NCI-H1694 treated with DMSO at 0.1 percent for 48 hours (cell line): ENCODE measurements at regions not wholly inside any gene's neighbourhood (a gene's known extent, or its start where the extent isn't known, plus 50 kb on each side); places are given as distances from the start of the nearest gene placed in this dataset.

Experiments
- DNase-seq: peaks from one replicate; lab custom pipeline; 2025; lab: John Stamatoyannopoulos, UW

DNA sequence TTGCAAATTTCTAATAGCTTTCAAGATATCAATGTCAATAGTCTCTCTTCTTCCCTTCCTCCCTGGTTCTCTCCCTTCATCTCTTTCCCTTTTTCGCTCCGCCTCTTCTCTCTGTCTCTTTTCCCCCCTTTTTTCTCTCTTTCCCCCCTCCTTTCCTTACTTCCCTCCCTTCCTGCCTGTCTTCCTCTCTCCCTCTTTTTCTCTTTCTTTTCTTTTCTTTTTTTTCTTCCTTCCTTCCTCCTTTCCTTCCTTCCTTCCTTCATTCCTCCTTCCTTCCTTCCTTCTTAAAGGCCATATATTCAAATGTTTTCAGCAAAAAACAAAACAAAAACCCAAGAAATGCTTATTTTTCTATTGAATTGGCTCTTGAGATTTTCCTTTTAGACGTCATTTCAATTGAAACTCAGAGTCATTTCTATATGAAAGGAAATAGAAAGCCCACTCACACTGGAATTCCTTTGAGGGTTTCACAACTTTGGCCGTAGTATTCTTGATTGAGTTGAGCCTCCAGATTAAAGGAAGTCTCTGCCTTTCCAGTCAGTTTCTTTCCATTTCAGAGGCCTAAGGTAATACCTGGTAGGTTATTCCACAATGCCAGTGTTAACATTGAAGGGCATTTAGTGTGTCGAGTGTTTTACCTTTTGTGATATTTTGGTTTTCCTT, 551.5 kb downstream of the LMO4 start:
- no peak for DNase-seq

DNA sequence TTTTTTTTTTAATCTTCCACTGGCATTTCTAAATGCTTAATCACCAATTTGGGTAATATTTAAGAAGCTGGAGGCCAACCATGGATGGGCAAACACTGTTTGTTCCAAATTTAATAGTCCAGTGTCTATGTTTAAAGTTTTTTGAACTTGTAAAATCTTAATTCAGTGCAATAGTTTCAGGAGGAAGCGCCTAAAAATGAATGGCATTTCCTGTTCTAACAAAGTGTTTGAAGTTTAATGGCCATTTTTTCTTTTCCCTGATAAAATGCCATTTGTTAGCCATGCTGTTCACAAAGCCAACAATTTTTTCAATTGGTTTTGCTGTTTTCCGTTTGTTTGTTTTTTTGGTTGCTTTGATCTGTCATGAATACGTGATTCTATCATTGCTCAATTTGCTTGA, 552.1 kb downstream of the LMO4 start:
- DNase-seq, result no peak

DNA sequence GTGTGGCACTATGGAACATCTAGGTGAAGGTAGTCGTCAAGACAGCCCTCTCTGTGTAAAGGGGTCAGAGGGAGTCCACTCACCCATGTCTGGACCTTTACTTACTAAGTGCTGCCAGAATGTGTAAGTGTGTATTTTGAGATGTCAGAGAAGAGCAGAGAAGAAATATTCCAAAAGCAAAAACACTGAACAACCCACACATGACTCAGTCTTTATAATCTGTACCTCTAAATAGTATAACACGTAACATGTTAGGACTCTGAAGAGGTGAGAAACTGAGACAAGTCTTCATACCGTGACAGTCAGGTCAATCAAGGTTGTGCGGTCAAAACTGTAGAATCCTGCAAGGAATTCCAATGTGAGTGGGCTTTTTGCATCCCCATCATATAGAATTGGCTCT, 555.2 kb downstream of the LMO4 start:
- DNase-seq, result no peak

- no peak for DNase-seq
Measured at GRCh38 chr1:87884581-87884980, 555.9 kb downstream of the LMO4 start.

DNA sequence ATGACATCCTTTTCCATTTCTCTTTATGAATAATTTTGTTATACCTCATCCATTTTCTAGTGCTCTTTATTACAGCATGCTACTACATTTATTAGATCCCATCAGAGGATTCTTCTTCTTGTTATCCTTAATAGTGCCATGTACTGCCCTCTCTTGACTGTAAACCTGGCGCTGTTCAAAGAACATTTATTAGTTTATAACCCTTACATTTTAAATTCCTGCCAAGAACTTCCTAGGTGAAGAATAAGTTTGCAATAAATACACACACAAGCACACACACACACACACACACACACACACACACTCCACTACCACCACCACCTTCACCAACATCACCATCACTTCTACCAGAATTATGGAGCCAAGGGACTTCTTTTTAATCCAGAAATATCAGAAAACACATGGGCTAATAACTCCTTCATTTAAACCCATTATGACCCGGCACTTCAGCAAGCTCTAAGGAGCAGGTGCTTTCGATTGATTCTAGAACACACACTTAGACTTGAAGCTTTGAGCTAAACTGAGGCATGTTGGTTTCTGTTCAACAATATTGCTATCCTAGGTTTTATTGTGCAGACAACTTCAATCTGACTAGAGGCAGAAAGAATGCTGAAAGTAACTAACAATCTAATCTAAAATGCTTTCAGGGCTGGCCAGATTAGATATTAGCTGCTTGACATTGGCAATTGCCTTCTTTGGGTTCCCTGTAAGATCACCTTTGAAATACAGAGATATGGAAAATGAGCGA, 556.8 kb downstream of the LMO4 start:
- DNase-seq, result no peak

- DNase-seq, result no peak
Measured at GRCh38 chr1:87887100-87887499, 558.4 kb downstream of the LMO4 start.

- DNase-seq, result no peak
Measured at GRCh38 chr1:87888446-87888845, 559.8 kb downstream of the LMO4 start.

GRCh38 chr1:87894062-87894461, 565.4 kb downstream of the LMO4 start:
- no peak for DNase-seq

DNA sequence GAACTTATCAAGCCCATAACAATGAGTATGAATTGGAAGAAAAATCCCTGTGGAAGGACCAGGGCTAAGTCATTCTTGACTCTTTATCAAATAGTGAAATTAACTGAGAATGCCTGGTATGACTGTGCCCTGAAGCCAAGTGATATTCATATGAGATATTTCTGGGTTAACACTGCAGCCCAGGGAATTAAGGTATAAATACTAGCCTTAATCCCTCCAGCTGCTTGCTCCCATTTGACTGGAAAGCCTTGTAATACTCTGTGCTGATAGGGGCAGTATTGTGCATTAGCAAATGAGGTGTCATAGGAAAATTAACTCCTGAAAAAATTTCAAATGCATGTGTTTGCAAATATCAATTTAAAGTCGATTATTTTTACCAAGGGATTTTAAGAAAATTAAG, 568.8 kb downstream of the LMO4 start:
- no peak for DNase-seq

- no peak for DNase-seq
Measured at GRCh38 chr1:87898431-87898830, 569.8 kb downstream of the LMO4 start.

DNA sequence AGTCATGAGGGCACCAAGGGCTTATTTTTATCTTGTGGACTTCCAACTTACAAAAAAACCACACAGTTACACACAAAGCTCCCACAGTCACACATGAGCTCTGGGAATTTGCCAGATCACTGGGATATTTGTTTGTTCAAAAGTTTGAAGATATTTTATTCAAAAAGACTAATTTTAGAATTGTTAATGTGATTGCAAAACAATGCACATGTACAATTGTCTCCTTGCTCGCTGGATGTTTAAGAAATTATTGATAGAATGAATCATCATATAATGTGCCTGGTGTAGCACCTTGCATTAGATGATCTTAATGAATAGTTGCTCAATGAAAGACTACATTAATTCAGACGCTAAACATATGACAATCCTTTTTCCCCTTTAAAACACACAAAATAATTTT, 570.3 kb downstream of the LMO4 start:
- no peak for DNase-seq

DNA sequence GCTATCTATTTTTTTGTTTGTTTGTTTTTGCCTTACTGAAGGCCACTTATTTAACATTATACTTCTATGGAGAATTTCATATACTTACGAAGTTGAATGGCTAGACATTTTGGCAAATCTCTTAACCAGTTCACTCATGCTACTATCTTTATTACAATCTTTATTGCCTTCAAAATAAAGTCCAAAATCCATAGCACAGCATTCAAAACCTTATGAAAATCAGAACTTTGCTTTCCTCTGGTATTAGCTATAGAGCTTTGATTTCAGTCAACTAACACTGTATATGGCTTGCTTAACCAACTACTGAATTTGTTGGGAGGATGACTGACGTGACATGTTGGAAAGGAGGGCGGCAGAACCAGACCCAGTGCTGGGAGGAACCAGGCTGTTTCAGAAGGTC, 571.1 kb downstream of the LMO4 start:
- no peak for DNase-seq

DNA sequence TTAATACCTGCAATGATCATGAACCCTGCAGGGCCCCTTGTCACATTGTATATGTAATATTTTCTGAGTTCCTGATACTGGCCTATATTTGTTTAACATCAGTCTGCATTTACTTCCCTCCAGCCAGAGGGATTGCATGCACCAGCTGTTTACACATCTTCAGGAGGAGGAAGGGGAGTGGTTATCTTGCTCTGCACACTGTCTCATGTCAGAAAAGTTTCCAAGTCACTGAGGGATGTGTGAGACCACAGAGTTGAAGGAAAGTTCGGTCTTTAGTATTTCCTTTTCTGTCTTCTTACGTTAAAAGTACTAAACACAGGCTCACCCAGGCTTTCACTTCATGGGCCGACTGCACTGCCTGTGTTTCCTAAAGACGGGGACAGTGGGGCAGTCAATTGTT, 574.1 kb downstream of the LMO4 start:
- DNase-seq, result no peak

DNA sequence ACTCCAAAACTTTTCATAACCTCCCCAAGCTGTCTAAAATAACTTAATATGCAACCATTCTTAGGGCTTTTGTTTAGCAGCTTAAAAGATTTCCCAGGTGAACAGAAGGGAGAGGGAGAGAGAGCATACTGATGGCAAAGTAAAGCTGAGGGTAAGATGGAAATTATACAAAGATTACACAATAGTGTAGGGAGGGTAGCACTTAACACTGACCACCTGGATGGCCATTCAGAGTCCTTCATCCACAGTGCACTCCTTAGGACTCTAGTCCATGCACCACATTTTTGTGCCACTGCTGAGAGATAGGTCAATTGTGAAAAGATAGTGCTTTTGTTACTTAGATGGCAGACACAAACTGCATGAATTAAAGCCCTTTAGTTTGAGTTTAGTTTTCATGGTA, 574.6 kb downstream of the LMO4 start:
- no peak for DNase-seq

DNA sequence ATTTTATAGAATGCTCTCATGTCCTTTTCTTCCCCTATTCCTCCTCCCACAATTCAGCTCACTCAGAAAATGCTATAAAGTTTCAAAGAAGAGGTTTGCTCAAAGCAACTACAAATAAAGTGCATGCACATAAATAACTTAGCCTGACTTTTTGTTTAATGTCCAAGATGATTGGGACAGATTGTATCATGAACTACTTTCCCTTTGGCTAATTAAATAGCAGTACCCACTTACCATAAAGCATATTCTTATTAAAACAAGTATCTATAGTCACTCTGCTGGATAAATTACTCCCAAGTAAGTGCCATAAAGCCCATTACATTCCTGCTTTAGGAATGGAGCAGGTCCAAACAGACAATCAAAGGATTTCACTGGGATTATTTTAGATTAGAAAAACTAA, 576.0 kb downstream of the LMO4 start:
- no peak for DNase-seq

DNA sequence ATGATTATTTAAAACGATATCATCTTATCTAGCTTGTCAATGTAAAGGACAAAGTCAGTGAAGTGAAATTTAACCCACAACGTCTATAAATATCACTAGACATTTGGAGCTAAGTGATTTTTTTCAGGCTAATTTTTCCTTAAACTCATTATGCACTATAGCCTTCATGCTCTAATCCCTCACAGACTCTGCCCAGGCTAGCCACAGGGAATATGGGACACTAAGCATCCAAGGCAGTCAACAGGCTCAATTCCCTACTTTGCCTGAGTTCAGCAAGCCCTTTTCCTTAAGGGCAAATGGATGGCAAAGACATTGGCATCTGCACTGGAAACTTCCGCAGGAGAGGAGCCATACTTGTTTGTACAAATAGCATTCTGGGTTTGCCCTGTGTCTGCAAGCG, 577.0 kb downstream of the LMO4 start:
- no peak for DNase-seq

- DNase-seq, result no peak
Measured at GRCh38 chr1:87906078-87906477, 577.4 kb downstream of the LMO4 start.

GRCh38 chr1:87913361-87913760, 584.7 kb downstream of the LMO4 start:
- DNase-seq, result no peak

GRCh38 chr1:87914396-87914795, 585.7 kb downstream of the LMO4 start:
- no peak for DNase-seq

DNA sequence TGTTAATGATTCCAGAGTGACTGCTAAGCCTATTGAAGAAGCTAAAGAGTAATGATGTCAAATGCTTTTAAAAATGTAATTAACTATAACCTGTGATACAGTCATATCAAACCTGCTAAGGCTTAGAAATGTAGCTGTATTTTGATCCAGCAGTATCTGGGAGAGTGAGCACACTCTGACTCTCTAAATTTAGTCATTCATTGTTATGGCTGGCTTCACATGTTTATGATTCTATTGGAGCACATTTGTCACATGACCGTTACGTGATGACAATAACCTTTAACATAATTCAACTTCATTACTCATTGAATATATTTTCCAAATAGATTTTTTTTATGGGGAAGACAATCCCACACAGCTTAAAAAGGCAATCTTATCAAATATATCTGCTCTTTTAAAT, 587.1 kb downstream of the LMO4 start:
- DNase-seq, result no peak

GRCh38 chr1:87916965-87917364, 588.3 kb downstream of the LMO4 start:
- DNase-seq, result no peak

DNA sequence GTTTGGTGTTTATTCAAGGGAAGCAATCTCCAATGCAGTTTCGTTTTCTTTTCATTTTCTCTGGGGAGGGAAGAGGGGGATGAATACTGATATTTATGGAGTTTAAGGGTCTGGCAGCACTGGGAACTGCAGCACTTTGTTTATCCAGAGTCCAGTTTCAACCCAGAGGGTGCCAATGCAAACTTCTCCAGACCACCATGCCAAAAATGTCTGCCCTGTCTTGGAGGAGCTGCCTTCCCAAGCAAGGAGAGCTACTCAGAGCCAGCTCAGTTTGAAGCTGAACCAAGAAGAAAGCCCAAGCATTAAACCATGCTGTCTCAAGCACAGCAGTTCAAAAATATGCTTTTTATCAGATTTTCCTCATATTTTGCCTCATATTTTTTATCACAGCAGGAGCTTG, 589.7 kb downstream of the LMO4 start:
- no peak for DNase-seq

GRCh38 chr1:87922885-87923284, 594.2 kb downstream of the LMO4 start:
- no peak for DNase-seq
